GM19239 (cell line): ENCODE measurements at regions not wholly inside any gene's neighbourhood (a gene's known extent, or its start where the extent isn't known, plus 50 kb on each side); places are given as distances from the start of the nearest gene placed in this dataset.
"Not testable (repeated sequence)": the region's sequence is repeated elsewhere in the genome, so short reads cannot be mapped to it uniquely, and the experiment has no call there.

Experiments
- DNase-seq: peaks from one replicate; pipeline ENCODE4 v3.0.0; 2011; ENCODE audit warnings: low spot score; ENCODE audit not compliant: insufficient read length
- FAIRE-seq: peaks from 2 replicates; lab custom pipeline; 2011; peaks lifted over from hg19 to GRCh38; lab: Jason Lieb, UNC

GRCh38 chr6:121677571-121677970 lies 242.1 kb downstream of the GJA1 start:
- no peak for FAIRE-seq
- DNase-seq: no peak

GRCh38 chr6:121678245-121678644 lies 242.8 kb downstream of the GJA1 start:
- no peak for DNase-seq
- FAIRE-seq: no peak

GRCh38 chr6:121680058-121680457 lies 244.6 kb downstream of the GJA1 start:
- no peak for FAIRE-seq

GRCh38 chr6:121682666-121683065 lies 247.2 kb downstream of the GJA1 start:
- no peak for FAIRE-seq
- no peak for DNase-seq

More at GRCh38 chr6:121680058-121680457, 244.6 kb downstream of the GJA1 start:
- DNase-seq: no peak

- not testable (repeated sequence) for FAIRE-seq
Observed at GRCh38 chr6:121685806-121686205, 250.4 kb downstream of the GJA1 start.

GRCh38 chr6:121686611-121687023 lies 251.2 kb downstream of the GJA1 start:
- no peak for DNase-seq
- no peak for FAIRE-seq

More at GRCh38 chr6:121685806-121686205, 250.4 kb downstream of the GJA1 start:
- not testable (repeated sequence) for DNase-seq

- FAIRE-seq: no peak
- DNase-seq: no peak
Observed at GRCh38 chr6:121688974-121689373, 253.5 kb downstream of the GJA1 start.

GRCh38 chr6:121691126-121691551 lies 255.7 kb downstream of the GJA1 start:
- DNase-seq: no peak
- FAIRE-seq: no peak

GRCh38 chr6:121694389-121694788 lies 258.9 kb downstream of the GJA1 start:
- no peak for FAIRE-seq
- DNase-seq: no peak

GRCh38 chr6:121694801-121695251 lies 259.4 kb downstream of the GJA1 start:
- DNase-seq (no peak), FAIRE-seq (no peak)

GRCh38 chr6:121695329-121695728 lies 259.9 kb downstream of the GJA1 start:
- no peak for FAIRE-seq

GRCh38 chr6:121697921-121698320 lies 262.5 kb downstream of the GJA1 start:
- no peak for FAIRE-seq
- no peak for DNase-seq

More at GRCh38 chr6:121695329-121695728, 259.9 kb downstream of the GJA1 start:
- no peak for DNase-seq

GRCh38 chr6:121698617-121699016 lies 263.2 kb downstream of the GJA1 start:
- FAIRE-seq: no peak
- DNase-seq: no peak

GRCh38 chr6:121703129-121703528 lies 267.7 kb downstream of the GJA1 start:
- not testable (repeated sequence) for DNase-seq, FAIRE-seq

- FAIRE-seq: no peak
- no peak for DNase-seq
Observed at GRCh38 chr6:121711472-121711871, 276.0 kb downstream of the GJA1 start.

GRCh38 chr6:121717686-121718085 lies 282.2 kb downstream of the GJA1 start:
- FAIRE-seq (no peak), DNase-seq (no peak)

- not testable (repeated sequence) for DNase-seq, FAIRE-seq
Observed at GRCh38 chr6:121720867-121721266, 285.4 kb downstream of the GJA1 start.

- FAIRE-seq (no peak), DNase-seq (no peak)
Observed at GRCh38 chr6:121723623-121724022, 288.2 kb downstream of the GJA1 start.

GRCh38 chr6:121724576-121724975 lies 289.1 kb downstream of the GJA1 start:
- FAIRE-seq: no peak
- no peak for DNase-seq

GRCh38 chr6:121726596-121726995 lies 291.1 kb downstream of the GJA1 start:
- DNase-seq (no peak), FAIRE-seq (no peak)

GRCh38 chr6:121730616-121731015 lies 295.2 kb downstream of the GJA1 start:
- FAIRE-seq (no peak), DNase-seq (no peak)

GRCh38 chr6:121731381-121731780 lies 295.9 kb downstream of the GJA1 start:
- no peak for FAIRE-seq
- DNase-seq: no peak

GRCh38 chr6:121732641-121733040 lies 297.2 kb downstream of the GJA1 start:
- FAIRE-seq: no peak
- no peak for DNase-seq
